CD4-positive, alpha-beta T cell (primary cell): ENCODE measurements at regions not wholly inside any gene's neighbourhood (a gene's known extent, or its start where the extent isn't known, plus 50 kb on each side); places are given as distances from the start of the nearest gene placed in this dataset.

Experiments
- ATAC-seq: fragments of 200-7000 bp; cut with Tn5 transposase; one replicate; pipeline ENCODE4 v1.10.0; 2022; ENCODE audit warnings: mild to moderate bottlenecking; ENCODE audit not compliant: poor library complexity
- CTCF ChIA-PET: fragments of 350-600 bp; sonication (Branson Sonifier 250); formaldehyde crosslinking; loops from one replicate; lab custom pipeline; 2021; ENCODE audit warnings: antibody characterized with exemption, inconsistent platforms; lab: Charles Lee
- POLR2A ChIA-PET: fragments of 350-600 bp; sonication (Branson Sonifier 250); formaldehyde crosslinking; loops from one replicate; lab custom pipeline; 2021; ENCODE audit warnings: antibody characterized with exemption, inconsistent platforms; lab: Charles Lee
- DNase-seq, 14 experiments: peaks; one replicate each; pipeline ENCODE4 v3.0.0-alpha.2; 2013 to 2020; ENCODE audit warnings: mixed read lengths in 2 of 14
- H3K27ac ChIP-seq, 2 donors: one replicate each; pipeline versions ENCODE4 v1.5.1 to v1.7.0; 2013; ENCODE audit warnings: low read length in 2 of 2, low read depth in 1 of 2, mild to moderate bottlenecking in 1 of 2
- H3K27me3 ChIP-seq, 2 experiments: 1 replicate in 1 of 2; 2 replicates in 1 of 2; pipeline versions ENCODE4 v1.6.1 to v1.7.0; 2013; ENCODE audit warnings: low read length in 2 of 2, control low read depth in 1 of 2, mild to moderate bottlenecking in 1 of 2, moderate library complexity in 1 of 2; ENCODE audit not compliant: insufficient read depth in 2 of 2, control insufficient read depth in 1 of 2
- H3K36me3 ChIP-seq: one replicate; pipeline ENCODE4 v1.6.1; 2013; ENCODE audit warnings: low read length, control low read depth; ENCODE audit not compliant: insufficient read depth
- H3K4me1 ChIP-seq: one replicate; pipeline ENCODE4 v1.6.1; 2013; ENCODE audit warnings: low read length, control low read depth; ENCODE audit not compliant: insufficient read depth
- H3K4me3 ChIP-seq: one replicate; pipeline ENCODE4 v1.5.1; 2013; ENCODE audit warnings: mild to moderate bottlenecking, low read length, moderate library complexity
- H3K9me3 ChIP-seq, 2 experiments: 1 replicate in 1 of 2; 2 replicates in 1 of 2; pipeline versions ENCODE4 v1.6.1 to v1.7.0; 2013; ENCODE audit warnings: low read length in 2 of 2, mild to moderate bottlenecking in 2 of 2, control low read depth in 1 of 2, moderate library complexity in 1 of 2; ENCODE audit not compliant: control insufficient read depth in 1 of 2, insufficient read depth in 1 of 2
- H3K27ac Mint-ChIP-seq: one replicate; pipeline ENCODE4 v1.8.0; 2020; ENCODE audit warnings: mixed read lengths
- H3K27me3 Mint-ChIP-seq: one replicate; pipeline ENCODE4 v1.8.0; 2021; ENCODE audit warnings: mixed read lengths
- H3K36me3 Mint-ChIP-seq: one replicate; pipeline ENCODE4 v1.8.0; 2021; ENCODE audit warnings: low read depth, mixed read lengths
- H3K4me1 Mint-ChIP-seq: one replicate; pipeline ENCODE4 v1.8.0; 2021; ENCODE audit warnings: low read depth, mixed read lengths
- H3K4me3 Mint-ChIP-seq: one replicate; pipeline ENCODE4 v1.8.0; 2020; ENCODE audit warnings: mild to moderate bottlenecking, mixed read lengths
- H3K9me3 Mint-ChIP-seq: one replicate; pipeline ENCODE4 v1.8.0; 2020; ENCODE audit warnings: mixed read lengths
- CTCF ChIP-seq: fragments of 200-600 bp; IDR thresholded peaks from one replicate; pipeline ENCODE4 v1.8.0; 2022; ENCODE audit warnings: antibody characterized with exemption, mild to moderate bottlenecking
- intact Hi-C, 2 experiments: fragments of 100-400 bp; cut with DNase I in 1 of 2; cut with micrococcal nuclease in 1 of 2; formaldehyde crosslinking; loops; one replicate each; pipeline versions ENCODE4 v1.15.1 to v1.9.0; 2023 to 2025; cut with DNase I, micrococcal nuclease

GRCh38 chr14:43476822-43477221, 1030.3 kb downstream of the FSCB start:
- Mint-ChIP-seq H3K9me3 (peaks cover 7% of the 10 kb centered on the region), H3K27me3 (no peaks in the 10 kb centered on the region), H3K4me1 (no peaks in the 10 kb centered on the region), H3K36me3 (no peaks in the 10 kb centered on the region), H3K27ac (no peak overlapping the region), H3K4me3 (no peak overlapping the region)
- no peaks in the 10 kb centered on the region for H3K36me3 ChIP-seq
- H3K4me1 ChIP-seq, result no peaks in the 10 kb centered on the region
- no peak for TF ChIP-seq CTCF
- H3K27ac ChIP-seq, result no peak overlapping the region
- POLR2A ChIA-PET, result no interaction called here
- CTCF ChIA-PET, result no interaction called here
- ATAC-seq, result no peak
- no peaks in the 10 kb centered on the region for H3K27me3 ChIP-seq
- intact Hi-C loops, result no loop called here
- no peak for DNase-seq
- H3K4me3 ChIP-seq, result no peak overlapping the region
- H3K9me3 ChIP-seq, result no peaks in the 10 kb centered on the region

GRCh38 chr14:43475757-43476156, 1031.3 kb downstream of the FSCB start:
- peaks cover 8% of the 10 kb centered on the region for H3K9me3 Mint-ChIP-seq
- no peak for TF ChIP-seq CTCF
- no peaks in the 10 kb centered on the region for H3K4me1 ChIP-seq
- H3K36me3 Mint-ChIP-seq, result no peaks in the 10 kb centered on the region
- H3K4me1 Mint-ChIP-seq, result no peaks in the 10 kb centered on the region
- no peaks in the 10 kb centered on the region for H3K36me3 ChIP-seq
- H3K27ac ChIP-seq, result no peak overlapping the region
- ChIA-PET POLR2A (no interaction called here), CTCF (no interaction called here)
- no peaks in the 10 kb centered on the region for H3K27me3 ChIP-seq
- ATAC-seq (no peak), DNase-seq (no peak)
- H3K4me3 Mint-ChIP-seq, result no peak overlapping the region
- H3K27me3 Mint-ChIP-seq, result no peaks in the 10 kb centered on the region
- H3K27ac Mint-ChIP-seq, result no peak overlapping the region
- intact Hi-C loops, result no loop called here
- no peaks in the 10 kb centered on the region for H3K9me3 ChIP-seq
- H3K4me3 ChIP-seq, result no peak overlapping the region

- ChIA-PET POLR2A (no interaction called here), CTCF (no interaction called here)
- Mint-ChIP-seq H3K9me3 (peaks cover 5% of the 10 kb centered on the region), H3K4me1 (no peaks in the 10 kb centered on the region), H3K36me3 (no peaks in the 10 kb centered on the region), H3K4me3 (no peak overlapping the region), H3K27ac (no peak overlapping the region), H3K27me3 (no peaks in the 10 kb centered on the region)
- ATAC-seq, result no peak
- no peaks in the 10 kb centered on the region for H3K4me1 ChIP-seq
- no peaks in the 10 kb centered on the region for H3K27me3 ChIP-seq
- no peak for DNase-seq
- no peak overlapping the region for H3K4me3 ChIP-seq
- intact Hi-C loops, result no loop called here
- H3K27ac ChIP-seq, result no peak overlapping the region
- H3K36me3 ChIP-seq, result no peaks in the 10 kb centered on the region
- TF ChIP-seq CTCF, result no peak
- H3K9me3 ChIP-seq, result no peaks in the 10 kb centered on the region
These were observed 1035.5 kb downstream of the FSCB start for GRCh38 chr14:43471595-43471994.
